ENCODE measurements at regions not wholly inside any gene's neighbourhood (a gene's known extent, or its start where the extent isn't known, plus 50 kb on each side); places are given as distances from the start of the nearest gene placed in this dataset.

GRCh38 chr15:94145046-94145445, 86.3 kb upstream of the MCTP2 start:
- Histone ChIP-seq H3K9me3 (ENCODE audit: low read depth) (no peaks in the 10 kb centered on the region), H2AFZ (no peak overlapping the region), H3K4me2 (no peak overlapping the region), H3K4me3 (no peak overlapping the region), H3K79me2 (no peaks in the 10 kb centered on the region), H3K36me3 (replicated peaks; ENCODE audit: insufficient read depth, low read depth) (no peaks in the 10 kb centered on the region), H3K27me3 (no peaks in the 10 kb centered on the region), H3K27ac (no peak overlapping the region), H4K20me1 (ENCODE audit: insufficient read depth, poor library complexity, severe bottlenecking) (no peaks in the 10 kb centered on the region), H3K4me1 (ENCODE audit: insufficient read depth) (no peaks in the 10 kb centered on the region), H3K9me2 (replicated peaks; ENCODE audit: insufficient read depth) (no peaks in the 10 kb centered on the region)
- DNase-seq (ENCODE audit: low spot score), result no peak
- TF ChIP-seq EZH2 (IDR thresholded peaks at IDR 0.05; ENCODE audit: borderline replicate concordance), result no peak
- TF ChIP-seq EZH2phosphoT487 (IDR thresholded peaks at IDR 0.05; ENCODE audit: low read depth, severe bottlenecking, unreplicated experiment), result no peak
- TF ChIP-seq CTCF (IDR thresholded peaks at IDR 0.05; ENCODE audit: poor library complexity), result no peak
- WGBS (ENCODE audit: low lambda C conversion rate, missing lambda C conversion rate), result 78% methylated on average over 4 of the region's 4 CpGs

GRCh38 chr15:94141802-94142201, 89.6 kb upstream of the MCTP2 start:
- Histone ChIP-seq H3K36me3 (replicated peaks; ENCODE audit: insufficient read depth, low read depth) (no peaks in the 10 kb centered on the region), H3K9me2 (replicated peaks; ENCODE audit: insufficient read depth) (no peaks in the 10 kb centered on the region), H4K20me1 (ENCODE audit: insufficient read depth, poor library complexity, severe bottlenecking) (no peaks in the 10 kb centered on the region), H2AFZ (no peak overlapping the region), H3K4me3 (no peak overlapping the region), H3K4me1 (ENCODE audit: insufficient read depth) (no peaks in the 10 kb centered on the region), H3K9me3 (ENCODE audit: low read depth) (no peaks in the 10 kb centered on the region), H3K79me2 (no peaks in the 10 kb centered on the region), H3K27me3 (no peaks in the 10 kb centered on the region), H3K27ac (no peak overlapping the region), H3K4me2 (no peak overlapping the region)
- no peak for DNase-seq (ENCODE audit: low spot score)
- 92% methylated on average over 2 of the region's 2 CpGs for WGBS (ENCODE audit: low lambda C conversion rate, missing lambda C conversion rate)
- no peak for TF ChIP-seq EZH2phosphoT487 (IDR thresholded peaks at IDR 0.05; ENCODE audit: low read depth, severe bottlenecking, unreplicated experiment)
- TF ChIP-seq CTCF (IDR thresholded peaks at IDR 0.05; ENCODE audit: poor library complexity), result no peak
- TF ChIP-seq EZH2 (IDR thresholded peaks at IDR 0.05; ENCODE audit: borderline replicate concordance), result no peak

- H3K4me2 ChIP-seq, result no peak overlapping the region
- no peaks in the 10 kb centered on the region for H3K36me3 ChIP-seq (replicated peaks; ENCODE audit: insufficient read depth, low read depth)
- H3K9me3 ChIP-seq (ENCODE audit: low read depth), result no peaks in the 10 kb centered on the region
- H3K79me2 ChIP-seq, result no peaks in the 10 kb centered on the region
- no peak overlapping the region for H3K4me3 ChIP-seq
- H4K20me1 ChIP-seq (ENCODE audit: insufficient read depth, poor library complexity, severe bottlenecking), result no peaks in the 10 kb centered on the region
- TF ChIP-seq EZH2 (IDR thresholded peaks at IDR 0.05; ENCODE audit: borderline replicate concordance), result no peak
- no peak for TF ChIP-seq CTCF (IDR thresholded peaks at IDR 0.05; ENCODE audit: poor library complexity)
- no peak for TF ChIP-seq EZH2phosphoT487 (IDR thresholded peaks at IDR 0.05; ENCODE audit: low read depth, severe bottlenecking, unreplicated experiment)
- WGBS (ENCODE audit: low lambda C conversion rate, missing lambda C conversion rate), result 65% methylated on average over 1 of the region's 1 CpG
- H3K27me3 ChIP-seq, result no peaks in the 10 kb centered on the region
- no peaks in the 10 kb centered on the region for H3K4me1 ChIP-seq (ENCODE audit: insufficient read depth)
- no peak overlapping the region for H2AFZ ChIP-seq
- H3K9me2 ChIP-seq (replicated peaks; ENCODE audit: insufficient read depth), result no peaks in the 10 kb centered on the region
- DNase-seq (ENCODE audit: low spot score), result no peak
- H3K27ac ChIP-seq, result no peak overlapping the region
Measured at GRCh38 chr15:94135486-94136147, 95.7 kb upstream of the MCTP2 start.

Measured in hepatocyte (in vitro differentiated cells).